Effector memory CD8-positive, alpha-beta T cell (primary cell): ENCODE measurements at regions not wholly inside any gene's neighbourhood (a gene's known extent, or its start where the extent isn't known, plus 50 kb on each side); places are given as distances from the start of the nearest gene placed in this dataset.
"Not testable (repeated sequence)": the region's sequence is repeated elsewhere in the genome, so short reads cannot be mapped to it uniquely, and the experiment has no call there.

ENCODE experiments used
- ATAC-seq: fragments of 150-1000 bp; cut with Tn5 transposase; replicated peaks from 2 replicates; pipeline ENCODE4 v1.10.0; 2021; ENCODE audit warnings: mild to moderate bottlenecking, moderate library complexity
- DNase-seq, 3 experiments: peaks; one replicate each; pipeline ENCODE4 v3.0.0; 2021
- H3K27ac Mint-ChIP-seq, 2 donors: one replicate each; pipeline ENCODE4 v1.8.0; 2022; ENCODE audit warnings: mild to moderate bottlenecking in 2 of 2, mixed read lengths in 2 of 2, moderate library complexity in 2 of 2
- H3K27me3 Mint-ChIP-seq, 2 donors: one replicate each; pipeline ENCODE4 v1.8.0; 2022; ENCODE audit warnings: mixed read lengths in 2 of 2
- H3K36me3 Mint-ChIP-seq: one replicate; pipeline ENCODE4 v1.8.0; 2022; ENCODE audit warnings: mild to moderate bottlenecking, moderate library complexity, mixed read lengths; ENCODE audit not compliant: insufficient read depth
- H3K4me1 Mint-ChIP-seq, 2 donors: one replicate each; pipeline ENCODE4 v1.8.0; 2022; ENCODE audit warnings: low read depth in 2 of 2, mixed read lengths in 2 of 2
- H3K4me3 Mint-ChIP-seq, 2 donors: one replicate each; pipeline ENCODE4 v1.8.0; 2022; ENCODE audit warnings: mild to moderate bottlenecking in 2 of 2, mixed read lengths in 2 of 2, moderate library complexity in 2 of 2
- H3K9me3 Mint-ChIP-seq, 2 donors: one replicate each; pipeline ENCODE4 v1.8.0; 2022; ENCODE audit warnings: mixed read lengths in 2 of 2

DNA sequence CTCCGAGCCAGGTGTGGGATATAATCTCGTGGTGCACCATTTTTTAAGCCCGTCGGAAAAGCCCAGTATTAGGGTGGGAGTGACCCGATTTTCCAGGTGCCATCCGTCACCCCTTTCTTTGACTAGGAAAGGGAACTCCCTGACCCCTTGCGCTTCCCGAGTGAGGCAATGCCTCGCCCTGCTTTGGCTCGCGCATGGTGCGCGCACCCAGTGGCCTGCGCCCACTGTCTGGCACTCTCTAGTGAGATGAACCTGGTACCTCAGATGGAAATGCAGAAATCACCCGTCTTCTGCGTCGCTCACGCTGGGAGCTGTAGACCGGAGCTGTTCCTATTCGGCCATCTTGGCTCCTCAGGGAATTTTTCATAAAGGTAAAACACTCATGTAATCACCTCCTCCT, 63.9 kb downstream of the RWDD3 start:
- not testable (repeated sequence) for DNase-seq, ATAC-seq, H3K27ac Mint-ChIP-seq, H3K4me1 Mint-ChIP-seq, H3K36me3 Mint-ChIP-seq, H3K9me3 Mint-ChIP-seq, H3K4me3 Mint-ChIP-seq, H3K27me3 Mint-ChIP-seq

DNA sequence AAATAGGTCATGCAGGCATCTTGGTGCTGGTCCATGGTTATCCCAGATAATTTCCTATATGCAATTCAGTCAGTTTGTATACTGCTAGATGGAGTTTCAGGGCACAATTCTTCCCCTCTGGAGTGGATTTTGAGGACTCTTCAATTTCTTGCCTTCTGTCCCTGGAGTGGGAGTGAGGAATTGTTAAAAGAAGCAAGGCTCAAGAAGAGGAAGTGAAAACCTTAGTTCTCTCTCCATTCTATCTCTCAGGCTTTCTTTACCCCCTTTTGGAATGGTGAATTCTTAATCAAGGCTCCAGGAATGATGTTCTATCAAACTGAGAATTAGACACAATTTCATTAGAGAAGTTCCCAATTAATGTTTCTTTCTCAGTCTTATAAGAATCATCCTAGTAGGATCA, 67.1 kb downstream of the RWDD3 start:
- ATAC-seq (no peak), DNase-seq (no peak)
- no peaks in the 10 kb centered on the region for H3K4me1 Mint-ChIP-seq
- no peak overlapping the region for H3K4me3 Mint-ChIP-seq
- no peaks in the 10 kb centered on the region for H3K9me3 Mint-ChIP-seq
- peaks cover 0 to 17% of the 10 kb centered on the region in 2 donors for H3K27me3 Mint-ChIP-seq
- no peak overlapping the region for H3K27ac Mint-ChIP-seq
- H3K36me3 Mint-ChIP-seq, result no peaks in the 10 kb centered on the region

DNA sequence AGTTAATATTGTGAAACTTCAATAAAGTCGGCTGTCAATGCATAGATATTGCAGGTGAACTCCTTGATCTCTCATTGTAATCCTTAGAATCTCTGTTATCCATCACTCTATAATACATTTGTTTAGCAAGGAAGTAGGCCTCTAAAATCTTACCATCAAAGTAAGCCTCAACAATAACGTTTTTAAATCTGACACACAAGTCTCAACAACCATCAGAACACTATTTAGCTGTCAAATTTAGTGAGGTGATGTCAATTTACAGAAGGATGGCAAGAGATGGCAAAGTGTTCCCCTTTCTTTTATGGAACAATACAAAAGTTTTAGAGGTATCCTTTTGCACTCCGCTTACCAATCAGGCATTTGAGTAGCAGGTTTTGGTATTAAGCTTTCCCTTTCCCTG, 67.6 kb downstream of the RWDD3 start:
- Mint-ChIP-seq H3K27me3 (peaks cover 0 to 18% of the 10 kb centered on the region in 2 donors), H3K9me3 (no peaks in the 10 kb centered on the region), H3K4me3 (no peak overlapping the region), H3K27ac (no peak overlapping the region), H3K36me3 (no peaks in the 10 kb centered on the region), H3K4me1 (no peaks in the 10 kb centered on the region)
- ATAC-seq, result no peak
- no peak for DNase-seq

DNA sequence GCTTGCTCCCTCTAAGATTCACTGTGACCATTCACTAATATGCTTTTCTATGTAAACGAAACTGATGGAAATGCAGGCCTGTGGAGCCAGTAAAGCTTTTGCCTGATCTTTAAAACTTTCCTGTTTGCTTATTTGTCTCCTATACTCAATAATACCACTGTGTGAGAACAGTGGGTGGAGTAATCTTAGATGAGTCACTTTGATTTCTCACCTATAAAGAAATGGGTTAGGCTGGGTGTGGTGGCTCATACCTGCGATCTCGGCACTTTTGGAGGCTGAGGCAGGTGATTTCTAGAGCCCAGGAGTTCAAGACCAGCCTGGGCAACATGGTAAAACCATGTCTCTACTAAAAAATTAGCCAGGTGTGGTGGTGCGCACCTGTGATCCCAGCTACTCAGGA, 70.8 kb downstream of the RWDD3 start:
- Mint-ChIP-seq H3K4me3 (no peak overlapping the region), H3K27me3 (peaks cover 14 to 39% of the 10 kb centered on the region in 2 donors), H3K27ac (no peak overlapping the region), H3K9me3 (no peaks in the 10 kb centered on the region), H3K36me3 (no peaks in the 10 kb centered on the region), H3K4me1 (no peaks in the 10 kb centered on the region)
- no peak for ATAC-seq
- DNase-seq, result no peak

- no peaks in the 10 kb centered on the region for H3K9me3 Mint-ChIP-seq
- DNase-seq (no peak), ATAC-seq (no peak)
Observed at GRCh38 chr1:95308276-95309030, 74.4 kb downstream of the RWDD3 start.

DNA sequence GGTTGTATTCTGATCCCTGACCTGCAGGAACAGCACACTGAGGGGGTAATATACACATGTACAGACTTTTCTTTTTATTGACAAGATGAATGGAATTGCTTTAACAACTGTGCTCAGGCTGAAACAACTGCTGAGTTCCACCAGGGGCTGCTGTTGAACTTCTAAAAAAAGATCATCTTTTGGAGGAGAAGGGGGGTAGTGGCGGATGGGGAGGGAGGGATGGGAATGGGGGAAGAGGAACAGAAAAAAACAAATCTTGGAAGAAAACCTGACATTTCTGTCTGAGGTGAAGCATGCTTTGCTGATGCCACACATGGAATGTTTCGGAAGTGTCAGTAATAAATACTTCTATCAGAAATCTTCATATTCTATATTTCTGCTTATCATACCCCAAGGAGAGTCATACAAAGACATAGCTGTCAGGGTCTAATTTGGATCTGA, 75.0 kb downstream of the RWDD3 start:
- Mint-ChIP-seq H3K4me3 (no peak overlapping the region), H3K36me3 (no peaks in the 10 kb centered on the region), H3K27ac (no peak overlapping the region), H3K4me1 (no peaks in the 10 kb centered on the region), H3K27me3 (peaks cover 19 to 35% of the 10 kb centered on the region in 2 donors), H3K9me3 (no peaks in the 10 kb centered on the region)
- ATAC-seq (no peak), DNase-seq (no peak)

More at GRCh38 chr1:95308276-95309030, 74.4 kb downstream of the RWDD3 start:
- Mint-ChIP-seq H3K27ac (no peak overlapping the region), H3K36me3 (no peaks in the 10 kb centered on the region), H3K27me3 (peaks cover 19 to 39% of the 10 kb centered on the region in 2 donors), H3K4me3 (no peak overlapping the region), H3K4me1 (no peaks in the 10 kb centered on the region)

DNA sequence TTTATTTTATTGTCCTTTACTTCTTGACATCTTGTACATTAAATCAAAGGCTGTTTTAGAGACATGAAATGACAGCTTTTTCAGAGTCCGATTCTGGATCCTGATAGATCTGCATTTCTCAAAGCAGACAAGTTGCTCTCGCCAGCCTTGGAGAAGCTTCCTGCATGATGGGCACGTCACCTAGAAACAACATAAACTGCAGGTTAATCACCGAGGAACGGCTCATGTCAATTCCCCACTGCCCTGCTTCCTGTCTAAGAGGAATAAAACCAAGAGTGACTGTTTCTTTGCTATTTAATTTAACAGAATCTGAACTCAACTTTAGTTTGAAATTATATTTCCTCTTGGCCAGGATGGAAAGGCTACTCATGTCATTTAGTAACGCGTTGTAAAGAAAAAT, 77.0 kb downstream of the RWDD3 start:
- H3K4me3 Mint-ChIP-seq, result no peak overlapping the region
- no peak for ATAC-seq
- no peak overlapping the region for H3K27ac Mint-ChIP-seq
- DNase-seq, result no peak
- H3K9me3 Mint-ChIP-seq, result no peaks in the 10 kb centered on the region
- no peaks in the 10 kb centered on the region for H3K4me1 Mint-ChIP-seq
- H3K36me3 Mint-ChIP-seq, result no peaks in the 10 kb centered on the region
- peaks cover 19 to 21% of the 10 kb centered on the region in 2 donors for H3K27me3 Mint-ChIP-seq

GRCh38 chr1:95311762-95312161, 77.8 kb downstream of the RWDD3 start:
- peaks cover 19% of the 10 kb centered on the region in 2 donors for H3K27me3 Mint-ChIP-seq
- H3K27ac Mint-ChIP-seq, result no peak overlapping the region
- peaks cover 0 to 3% of the 10 kb centered on the region in 2 donors for H3K9me3 Mint-ChIP-seq
- ATAC-seq (no peak), DNase-seq (no peak)
- H3K4me1 Mint-ChIP-seq, result no peaks in the 10 kb centered on the region
- no peak overlapping the region for H3K4me3 Mint-ChIP-seq
- no peaks in the 10 kb centered on the region for H3K36me3 Mint-ChIP-seq

GRCh38 chr1:95312181-95312580, 78.2 kb downstream of the RWDD3 start:
- ATAC-seq, result no peak
- Mint-ChIP-seq H3K4me3 (no peak overlapping the region), H3K4me1 (no peaks in the 10 kb centered on the region), H3K27me3 (peaks cover 15% of the 10 kb centered on the region in 2 donors), H3K9me3 (peaks cover 0 to 7% of the 10 kb centered on the region in 2 donors), H3K36me3 (no peaks in the 10 kb centered on the region), H3K27ac (no peak overlapping the region)
- no peak for DNase-seq

DNA sequence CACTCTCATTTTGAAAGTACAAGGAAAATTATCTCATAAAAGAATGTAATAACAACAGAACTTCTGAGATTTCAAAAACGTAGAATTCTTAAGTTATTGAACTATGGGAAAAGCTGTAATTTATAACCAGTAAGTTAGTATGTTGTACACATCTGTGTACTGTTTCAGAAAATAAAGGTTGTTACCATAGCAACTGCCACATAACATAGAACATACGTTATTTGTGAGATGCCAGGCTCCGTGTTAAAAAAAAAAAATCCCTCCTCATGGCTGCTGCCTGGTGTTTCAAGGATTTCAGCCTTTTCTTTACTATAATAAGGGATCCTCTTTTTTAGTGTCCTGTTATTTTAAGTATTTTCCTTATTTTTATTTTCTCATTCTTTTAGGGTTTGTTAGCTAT, 79.5 kb downstream of the RWDD3 start:
- DNase-seq, result no peak
- ATAC-seq, result no peak
- peaks cover 1 to 5% of the 10 kb centered on the region in 2 donors for H3K27me3 Mint-ChIP-seq
- H3K36me3 Mint-ChIP-seq, result no peaks in the 10 kb centered on the region
- no peak overlapping the region for H3K27ac Mint-ChIP-seq
- H3K4me3 Mint-ChIP-seq, result no peak overlapping the region
- no peaks in the 10 kb centered on the region for H3K4me1 Mint-ChIP-seq
- peaks cover 0 to 7% of the 10 kb centered on the region in 2 donors for H3K9me3 Mint-ChIP-seq

DNA sequence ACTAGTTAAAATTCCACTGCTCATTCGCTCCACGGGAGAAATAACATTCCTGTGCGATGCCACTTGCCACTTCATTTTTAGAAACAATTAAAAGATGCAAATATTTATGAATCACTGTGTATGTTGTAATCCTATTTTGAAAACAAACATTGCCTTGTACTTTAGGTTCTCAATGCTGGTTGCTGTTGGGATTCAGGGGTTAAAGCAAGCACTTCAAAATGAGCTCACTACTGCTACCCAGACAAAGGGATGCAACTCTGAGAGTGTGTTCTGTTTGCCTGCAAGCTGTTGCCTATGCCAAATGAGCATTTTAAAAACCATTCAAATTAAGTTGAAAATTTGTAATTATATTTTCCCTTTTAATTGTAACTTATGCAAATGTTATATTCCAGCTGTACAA, 87.5 kb downstream of the RWDD3 start:
- Mint-ChIP-seq H3K27me3 (peaks cover 11 to 14% of the 10 kb centered on the region in 2 donors), H3K27ac (no peak overlapping the region), H3K4me1 (no peaks in the 10 kb centered on the region), H3K9me3 (peaks cover 0 to 6% of the 10 kb centered on the region in 2 donors), H3K36me3 (peaks cover 2% of the 10 kb centered on the region), H3K4me3 (no peak overlapping the region)
- DNase-seq, result no peak
- ATAC-seq, result no peak

- Mint-ChIP-seq H3K4me1 (no peaks in the 10 kb centered on the region), H3K9me3 (no peaks in the 10 kb centered on the region), H3K27me3 (peaks cover 12 to 14% of the 10 kb centered on the region in 2 donors), H3K4me3 (no peak overlapping the region), H3K36me3 (peaks cover 2% of the 10 kb centered on the region), H3K27ac (no peak overlapping the region)
- ATAC-seq (no peak), DNase-seq (no peak)
Observed at GRCh38 chr1:95323123-95323522, 89.1 kb downstream of the RWDD3 start.

GRCh38 chr1:95325349-95325748, 91.3 kb downstream of the RWDD3 start:
- no peaks in the 10 kb centered on the region for H3K36me3 Mint-ChIP-seq
- no peak for ATAC-seq
- H3K9me3 Mint-ChIP-seq, result no peaks in the 10 kb centered on the region
- no peaks in the 10 kb centered on the region for H3K4me1 Mint-ChIP-seq
- H3K4me3 Mint-ChIP-seq, result no peak overlapping the region
- DNase-seq, result no peak
- no peak overlapping the region for H3K27ac Mint-ChIP-seq
- peaks cover 12 to 14% of the 10 kb centered on the region in 2 donors for H3K27me3 Mint-ChIP-seq

GRCh38 chr1:95326023-95326422, 92.0 kb downstream of the RWDD3 start:
- no peaks in the 10 kb centered on the region for H3K4me1 Mint-ChIP-seq
- H3K4me3 Mint-ChIP-seq, result no peak overlapping the region
- H3K27ac Mint-ChIP-seq, result no peak overlapping the region
- no peak for DNase-seq
- H3K9me3 Mint-ChIP-seq, result no peaks in the 10 kb centered on the region
- H3K36me3 Mint-ChIP-seq, result no peaks in the 10 kb centered on the region
- ATAC-seq, result no peak
- peaks cover 12 to 14% of the 10 kb centered on the region in 2 donors for H3K27me3 Mint-ChIP-seq
